T-helper 1 cell treated with Interleukin-12 subunit alpha and Interleukin-12 subunit beta and Interleukin-4 antibody, amounts not matched to agents 30 ng/mL and 1 ng/mL, for 36 hours (primary cell): ENCODE measurements at regions not wholly inside any gene's neighbourhood (a gene's known extent, or its start where the extent isn't known, plus 50 kb on each side); places are given as distances from the start of the nearest gene placed in this dataset.

ENCODE experiments used
- intact Hi-C: fragments of 100-400 bp; cut with micrococcal nuclease; formaldehyde crosslinking; loops from one replicate; pipeline ENCODE4 v1.15.1; 2024

DNA sequence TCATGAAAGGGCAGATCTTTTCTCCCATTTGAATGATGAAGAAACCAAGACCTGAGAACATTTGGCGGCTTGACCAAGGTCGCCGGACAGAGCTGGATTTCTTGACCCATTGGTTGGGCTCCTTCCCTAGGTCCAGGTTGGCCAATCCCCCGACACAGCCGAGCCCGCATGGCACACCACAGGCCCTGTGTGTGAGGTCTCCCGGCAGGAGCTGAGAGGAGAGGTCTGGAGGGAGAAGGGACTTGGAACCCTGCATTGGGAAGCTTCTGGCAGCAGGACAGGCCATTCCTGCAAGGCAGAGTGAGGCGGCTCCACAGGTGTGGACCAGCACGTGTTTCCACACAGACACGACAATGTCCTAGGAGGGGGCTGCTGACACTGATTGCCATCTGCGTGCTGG lies 98.6 kb upstream of the THY1 start:
- intact Hi-C loops: no loop called here

DNA sequence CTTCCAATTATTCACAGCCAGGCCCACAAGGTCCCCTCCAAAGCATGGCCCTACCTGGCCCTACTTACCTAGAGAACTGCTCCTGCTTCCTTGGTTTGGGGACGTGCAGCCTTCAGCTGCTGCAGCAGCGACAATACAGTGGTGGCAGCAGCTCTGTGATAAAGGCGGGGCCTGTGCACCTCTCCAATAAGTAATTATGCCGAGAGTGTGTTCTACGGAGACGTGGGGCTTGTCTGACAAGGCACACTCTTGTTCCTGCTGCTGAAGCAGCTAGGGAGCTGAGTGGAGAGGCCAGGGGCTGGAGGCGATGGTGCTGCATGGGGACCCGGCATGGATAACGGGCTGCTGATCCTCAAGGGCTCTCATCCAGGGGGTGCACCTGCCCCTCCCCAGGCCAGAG lies 98.0 kb upstream of the THY1 start:
- intact Hi-C loops: no loop called here

DNA sequence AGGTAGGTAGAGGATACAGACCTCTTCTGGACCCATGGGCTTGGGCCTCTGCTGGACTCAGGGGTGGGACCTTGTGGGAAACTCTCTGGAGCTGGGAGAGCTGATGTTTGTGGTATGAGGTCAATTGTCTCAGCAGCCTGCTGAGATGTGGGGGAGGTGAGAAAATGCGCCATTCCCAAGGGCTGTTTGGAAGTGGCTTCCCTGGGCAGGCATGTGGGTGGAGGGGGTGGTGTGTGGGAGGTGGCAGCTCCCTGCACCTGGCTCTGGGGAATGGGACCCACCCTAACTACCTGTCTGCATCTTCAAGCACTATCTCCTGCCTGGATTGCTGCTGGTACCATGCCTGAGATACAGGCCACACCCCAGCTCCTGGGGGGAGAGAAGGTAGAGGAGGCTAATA lies 97.4 kb upstream of the THY1 start:
- intact Hi-C loops: no loop called here

DNA sequence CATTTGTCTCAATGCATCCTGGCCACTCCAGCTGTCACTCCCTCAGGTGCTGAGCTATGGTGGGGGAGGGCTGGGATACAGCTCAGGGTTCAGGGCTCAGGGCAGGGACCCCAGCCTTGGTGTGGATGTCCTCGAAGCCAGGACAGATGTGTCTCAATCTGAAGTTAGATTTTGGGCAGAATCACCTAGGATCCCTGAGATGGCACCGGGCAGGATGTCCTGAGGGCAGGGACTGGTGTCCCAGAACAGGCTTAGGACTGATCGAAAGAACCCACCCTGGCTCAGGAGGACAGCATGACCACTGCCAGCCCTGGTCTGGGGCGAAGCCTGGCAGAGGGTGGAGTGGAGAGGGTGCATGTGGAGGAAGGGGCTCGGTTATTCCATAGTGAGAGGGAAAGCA lies 96.8 kb upstream of the THY1 start:
- intact Hi-C loops: no loop called here

DNA sequence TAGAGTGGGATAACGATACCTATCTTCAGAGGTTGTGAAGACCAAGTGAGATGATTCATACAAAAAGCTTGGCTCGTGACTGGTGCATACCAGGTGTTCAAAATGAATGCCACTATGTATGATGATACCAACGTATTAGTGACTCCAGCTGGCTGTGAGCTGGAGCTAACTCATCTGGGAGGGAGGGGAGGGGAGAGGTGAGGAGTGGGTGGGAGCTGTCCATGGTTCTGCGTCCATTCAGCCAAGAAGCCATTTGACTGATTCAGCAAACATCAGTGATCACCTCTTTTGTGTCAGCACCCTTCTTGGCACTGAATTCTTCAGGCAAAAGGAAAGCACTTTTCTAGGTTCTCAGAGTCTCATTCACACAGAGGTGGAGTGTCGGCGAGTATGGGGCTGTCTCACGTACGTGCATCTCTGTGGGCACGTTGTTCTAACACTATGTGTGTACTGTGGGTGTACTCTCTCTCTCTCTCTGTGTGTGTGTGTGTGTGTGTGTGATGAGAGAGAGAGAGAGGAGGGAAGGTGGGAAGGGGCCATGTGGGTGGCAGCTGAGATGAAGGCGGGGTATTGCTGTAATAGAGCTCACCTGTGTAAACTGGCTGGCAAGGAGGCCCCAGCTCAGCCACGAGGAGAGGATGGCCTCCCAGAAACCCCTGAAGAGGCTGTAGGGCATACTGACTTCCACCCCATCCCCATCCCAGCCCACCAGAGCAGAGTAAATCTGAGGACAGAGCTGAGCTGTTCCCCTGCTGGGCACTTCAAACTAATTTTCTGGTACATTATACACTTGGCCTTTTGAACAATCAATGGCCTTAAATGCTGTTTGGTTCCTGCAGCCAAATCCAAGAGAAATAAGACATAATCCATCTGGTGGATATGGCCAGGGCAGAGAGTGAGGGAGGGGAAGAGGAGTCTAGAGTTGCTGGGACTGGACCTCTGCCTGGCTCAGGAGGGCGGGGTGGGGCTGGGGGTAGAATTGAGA lies 96.1 kb upstream of the THY1 start:
- intact Hi-C loops: no loop called here

DNA sequence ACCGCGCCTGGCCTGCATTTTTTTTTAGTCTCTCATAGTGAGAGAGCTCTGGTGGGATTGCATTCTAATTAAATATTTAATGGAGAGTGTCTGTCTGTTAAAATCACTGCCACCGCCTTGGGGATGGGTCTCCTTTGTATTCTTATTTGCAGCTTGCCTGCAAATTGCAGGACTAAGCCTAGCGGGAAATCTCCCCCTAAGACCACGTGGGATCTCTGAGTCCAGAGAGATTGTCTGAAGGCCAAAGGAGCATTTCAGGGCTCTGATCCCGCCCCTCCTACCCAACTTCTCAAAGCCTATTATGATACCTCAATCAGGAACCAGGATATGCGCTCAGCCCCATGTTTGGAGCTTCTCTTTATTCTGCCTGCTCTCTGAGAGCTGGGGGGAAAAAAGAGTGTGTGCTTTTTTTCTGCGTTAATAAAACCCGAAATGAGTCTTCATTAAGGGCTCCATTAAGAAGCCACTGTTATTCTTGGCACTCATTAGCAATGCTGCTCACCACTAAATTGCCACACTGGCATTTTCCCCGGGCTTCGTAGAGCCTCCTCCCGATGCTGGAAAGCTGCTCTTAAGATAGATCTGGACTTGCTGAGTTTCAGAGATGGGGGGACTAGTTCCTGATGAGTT lies 92.9 kb upstream of the THY1 start:
- intact Hi-C loops: no loop called here

DNA sequence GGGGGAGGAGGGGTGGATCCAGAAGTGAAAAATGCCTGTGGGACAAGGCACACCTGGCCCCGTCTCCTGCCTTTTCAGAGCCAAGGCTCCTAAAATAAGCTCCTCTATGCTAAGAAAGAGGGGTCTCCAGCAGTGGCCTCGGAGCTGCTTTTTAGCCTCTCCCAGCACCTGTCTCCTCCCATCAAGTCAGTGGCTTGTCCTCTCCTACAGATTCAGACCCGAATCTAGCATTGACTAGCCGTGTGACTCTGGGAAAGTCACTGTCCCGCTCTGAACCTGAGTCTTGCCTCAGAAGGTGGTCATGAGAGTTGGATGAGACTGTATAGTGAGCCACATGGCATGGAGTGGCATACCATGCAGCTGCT lies 90.8 kb upstream of the THY1 start:
- intact Hi-C loops: no loop called here

DNA sequence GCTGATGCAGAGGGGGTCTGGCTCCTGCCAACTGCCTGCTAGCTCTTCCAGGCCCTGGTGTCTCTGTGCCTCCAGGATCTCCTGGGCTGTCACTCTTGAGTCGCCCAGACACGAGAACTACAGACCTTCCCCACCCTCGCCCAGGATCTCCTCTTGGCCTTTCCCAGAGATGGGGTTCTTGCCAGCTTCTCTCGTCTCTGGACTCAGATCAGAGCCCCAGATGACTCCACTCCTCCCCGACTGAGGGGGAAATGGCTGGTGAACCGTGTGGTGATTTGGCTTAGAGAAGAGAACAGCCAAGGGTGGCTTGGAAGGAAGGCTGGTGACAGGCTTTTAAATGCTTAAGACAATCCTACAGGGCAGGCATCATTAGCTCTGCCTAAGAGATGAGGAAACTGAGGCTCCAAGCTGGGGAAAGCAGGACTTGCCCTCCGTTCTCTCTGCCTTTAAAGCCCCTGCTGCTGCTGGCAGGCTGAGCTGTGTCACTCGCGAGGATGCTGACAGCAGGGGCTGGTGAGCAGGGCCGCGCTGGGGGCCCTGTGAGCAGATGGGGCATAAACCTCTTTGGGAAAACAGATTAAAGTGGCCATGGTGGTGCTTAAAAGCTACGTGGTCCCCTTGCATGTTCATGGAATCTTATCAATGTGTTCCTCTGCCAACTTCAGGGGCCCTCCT lies 90.3 kb upstream of the THY1 start:
- intact Hi-C loops: no loop called here

DNA sequence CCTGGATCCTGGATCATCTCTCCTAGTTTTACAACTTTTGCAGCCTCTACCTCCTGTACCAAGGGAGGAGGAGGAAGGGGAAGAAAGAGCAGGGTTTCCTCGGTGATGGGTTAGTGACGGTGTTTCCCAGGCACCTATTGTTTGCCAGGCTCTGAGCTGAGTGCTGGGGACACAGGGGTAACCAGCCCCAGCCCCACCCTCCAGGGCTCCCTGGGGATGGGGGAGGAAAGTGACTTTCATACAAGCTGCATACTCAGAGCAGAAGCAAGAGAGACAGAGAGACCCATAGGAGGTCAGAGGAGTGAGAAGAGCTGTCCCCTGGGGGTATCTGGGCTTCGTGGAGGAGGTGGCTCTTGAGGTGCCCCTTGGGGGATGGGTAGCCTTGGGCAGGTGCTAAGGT lies 89.4 kb upstream of the THY1 start:
- intact Hi-C loops: no loop called here

DNA sequence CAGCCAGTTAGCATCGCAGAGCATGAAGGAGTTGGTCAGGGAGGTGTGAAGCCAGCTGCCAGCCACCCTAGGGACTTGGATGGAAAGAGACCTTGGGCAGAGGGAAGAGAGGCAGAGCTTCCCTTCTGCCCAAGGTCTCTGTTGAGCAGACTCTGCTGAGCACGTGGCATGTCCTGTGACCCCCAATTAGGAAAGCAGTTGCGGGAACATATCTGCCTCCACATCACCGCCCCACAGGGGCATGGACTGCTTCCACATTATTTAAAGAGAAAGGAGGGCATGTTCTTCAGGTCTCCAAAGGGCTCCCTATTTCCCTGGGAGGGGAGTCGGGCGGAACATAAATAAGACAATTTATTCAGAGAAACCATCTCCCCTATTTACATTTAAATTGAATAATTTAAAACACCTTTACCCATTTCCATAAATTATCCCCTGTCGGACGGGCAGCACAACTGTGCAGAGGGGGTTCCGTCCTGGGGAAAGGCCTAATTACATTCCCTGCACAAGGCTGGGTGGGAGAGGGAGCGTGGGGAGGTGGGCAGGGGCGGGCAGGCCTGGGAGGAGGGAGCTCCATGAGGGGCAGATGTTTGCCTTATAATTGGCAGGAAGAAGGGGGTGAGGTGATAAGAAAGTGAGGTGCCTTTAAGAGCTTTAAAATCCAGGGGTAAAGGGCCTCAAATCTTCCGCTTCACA lies 88.8 kb upstream of the THY1 start:
- intact Hi-C loops: no loop called here

DNA sequence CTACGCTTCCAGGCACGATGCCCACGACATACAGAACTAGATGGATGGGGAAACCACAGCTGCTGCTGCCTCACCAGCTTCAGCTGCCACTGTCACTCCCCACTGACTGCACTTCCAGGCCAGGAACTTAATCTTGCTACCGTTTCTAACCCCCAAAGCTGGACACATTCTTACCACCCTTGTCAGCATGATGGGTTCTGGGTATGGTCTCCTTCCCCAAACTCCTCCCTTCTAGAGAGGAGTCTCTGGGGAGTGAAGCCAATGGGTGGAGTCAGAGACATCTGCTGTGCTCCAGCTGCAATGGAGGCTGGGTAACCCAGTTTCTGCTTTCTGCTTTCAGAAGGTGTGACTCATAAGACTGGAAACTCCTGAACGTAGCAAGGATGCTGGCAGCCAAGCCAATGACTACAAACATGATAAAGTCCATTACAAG lies 87.0 kb upstream of the THY1 start:
- intact Hi-C loops: no loop called here

DNA sequence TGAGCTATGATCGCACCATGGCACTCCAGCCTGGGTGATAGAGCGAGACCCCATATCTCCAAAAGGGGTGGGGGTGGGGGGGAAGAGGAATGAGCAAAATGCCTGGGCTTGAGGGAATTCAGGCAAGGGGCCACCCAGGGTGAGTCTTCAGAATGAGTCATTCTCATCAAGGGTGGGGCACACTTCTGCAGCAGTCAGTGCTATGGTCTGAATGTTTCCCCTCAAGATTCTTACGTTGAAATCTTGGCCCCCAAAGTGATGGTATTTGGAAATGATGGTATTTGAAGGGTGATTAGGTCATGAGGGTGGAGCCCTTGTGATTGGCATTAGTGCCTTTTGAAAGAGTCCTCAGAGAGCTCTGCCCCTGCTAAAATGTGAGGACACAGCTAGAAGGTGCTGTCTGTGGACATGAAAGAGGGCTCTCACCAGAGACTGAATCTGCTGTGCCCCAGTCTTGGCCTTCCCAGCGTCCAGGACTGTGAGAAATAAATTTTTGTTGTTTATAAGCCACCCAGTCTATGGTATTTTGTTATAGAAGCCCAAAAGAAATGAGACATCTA lies 86.4 kb upstream of the THY1 start:
- intact Hi-C loops: no loop called here

DNA sequence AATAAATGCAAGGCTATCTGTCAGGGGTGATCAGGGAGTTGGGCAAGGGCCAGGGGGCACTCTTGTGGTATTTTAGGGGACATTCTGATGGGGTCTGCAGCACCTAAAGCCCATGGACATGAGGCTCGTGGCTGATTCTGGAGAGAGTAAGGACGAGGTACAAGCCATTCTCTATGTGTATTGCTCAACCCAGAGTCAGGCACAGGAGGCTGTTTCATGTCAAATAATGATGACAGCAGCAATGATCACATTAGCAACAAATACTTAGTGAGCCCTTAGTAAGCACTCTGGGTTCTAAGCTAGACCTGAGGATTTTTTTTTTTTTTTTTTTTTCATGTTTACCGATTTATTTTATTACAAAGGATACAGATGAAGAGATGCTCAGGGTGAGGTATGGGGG lies 83.5 kb upstream of the THY1 start:
- intact Hi-C loops: no loop called here

DNA sequence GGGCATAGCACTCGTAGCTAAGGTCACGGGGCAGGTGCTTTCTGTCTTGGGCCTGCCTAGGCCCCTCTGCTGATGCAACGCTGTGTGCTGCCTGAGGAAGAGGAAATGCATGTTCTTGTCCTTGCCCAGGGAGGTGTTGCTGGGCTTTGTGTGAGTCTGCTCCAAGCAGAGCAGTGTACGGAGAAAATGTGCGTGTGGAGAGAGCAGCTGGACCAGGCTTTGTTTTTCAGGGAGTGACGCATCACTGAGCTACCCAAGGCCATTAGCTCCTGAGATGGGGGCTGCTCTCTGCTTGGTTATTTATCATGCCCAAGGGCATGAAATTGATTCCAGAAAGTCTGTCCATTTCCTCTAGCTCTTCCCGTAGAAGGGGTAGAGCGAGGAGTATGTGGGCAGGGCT lies 82.9 kb upstream of the THY1 start:
- intact Hi-C loops: no loop called here

DNA sequence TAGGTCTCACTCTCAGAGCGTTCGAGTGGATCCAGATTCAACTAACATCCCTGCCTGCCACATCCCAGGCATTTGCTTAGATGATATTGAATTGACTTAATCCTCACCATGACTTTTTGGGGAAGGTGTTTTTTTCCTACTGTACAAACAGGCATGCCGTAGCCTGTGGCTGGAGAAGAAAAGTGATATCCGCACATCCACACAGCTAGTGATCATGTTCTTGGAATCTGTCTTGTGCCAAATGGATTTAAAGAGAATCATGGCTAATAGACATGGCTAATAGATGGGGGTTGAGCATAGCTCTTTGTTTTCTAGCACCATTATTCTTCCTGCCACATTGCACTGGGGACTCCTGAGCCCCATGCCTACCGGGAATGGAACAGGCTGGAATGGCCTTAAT lies 82.1 kb upstream of the THY1 start:
- intact Hi-C loops: no loop called here

DNA sequence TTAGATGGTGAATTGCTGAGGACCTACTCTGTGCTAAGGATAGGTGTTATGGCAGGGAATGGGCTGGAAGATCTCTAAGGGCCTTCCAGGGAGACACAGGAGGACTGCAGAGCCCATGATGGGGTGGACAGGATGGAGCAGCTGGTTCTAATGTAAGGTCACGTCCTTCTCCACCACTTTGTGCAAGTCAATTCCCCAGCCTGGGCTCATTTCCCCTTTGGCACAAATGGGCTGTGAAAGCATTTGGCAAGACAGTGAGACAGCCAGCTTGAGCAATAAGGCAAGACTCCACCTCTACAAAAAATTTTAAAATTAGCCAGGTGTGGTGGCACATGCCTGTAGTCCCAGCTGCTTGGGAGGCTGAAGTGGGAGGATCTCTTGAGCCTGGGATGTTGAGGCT lies 81.4 kb upstream of the THY1 start:
- intact Hi-C loops: no loop called here

DNA sequence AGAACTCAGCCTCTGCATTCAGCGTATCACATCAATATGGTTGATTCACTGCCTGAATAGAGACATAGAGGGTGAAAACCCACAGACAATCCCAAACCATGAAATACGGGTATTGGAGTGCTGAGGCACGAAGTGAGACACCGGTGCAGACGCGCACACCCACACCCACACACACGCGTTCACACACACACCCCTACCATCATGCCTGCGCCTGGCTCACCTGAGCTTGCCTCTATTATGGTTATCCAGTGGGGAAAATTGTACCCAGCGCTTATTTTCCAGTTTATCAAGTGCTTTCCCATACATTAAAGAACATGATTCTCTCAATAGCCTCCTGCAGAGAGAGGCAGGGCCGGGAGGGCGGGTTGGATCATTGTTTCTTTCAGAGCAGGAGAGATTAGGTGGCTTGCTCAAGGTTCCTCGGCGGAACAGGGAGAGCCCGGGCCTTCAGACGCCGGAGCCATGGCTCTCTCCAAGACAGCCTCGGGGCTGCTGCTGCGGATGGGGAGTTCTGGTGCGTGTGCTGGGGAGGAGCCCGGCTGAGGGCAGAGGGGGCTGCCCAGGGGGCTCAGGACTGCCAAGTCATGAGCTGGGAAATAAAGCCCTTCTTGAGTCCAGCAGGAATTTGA lies 78.9 kb upstream of the THY1 start:
- intact Hi-C loops: no loop called here

DNA sequence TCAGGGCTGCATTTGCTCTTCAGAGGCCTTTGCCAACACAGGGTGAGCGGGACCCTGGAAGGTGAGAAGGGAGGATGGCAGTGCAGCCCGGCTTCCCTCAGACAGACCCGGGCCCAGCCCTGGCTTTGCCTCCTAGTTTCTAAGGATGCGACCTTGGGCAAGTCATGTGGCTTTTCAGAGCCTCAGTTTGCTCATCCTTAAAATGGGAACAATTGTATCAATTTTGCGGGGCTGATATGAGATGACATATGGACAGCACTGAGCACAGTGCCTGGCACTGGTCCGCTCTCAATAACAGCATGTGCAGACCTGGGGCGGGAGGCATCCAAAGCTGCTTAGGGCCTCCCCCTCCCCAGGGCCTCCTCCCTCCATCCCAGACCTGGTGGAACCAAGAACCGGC lies 74.7 kb upstream of the THY1 start:
- intact Hi-C loops: no loop called here

DNA sequence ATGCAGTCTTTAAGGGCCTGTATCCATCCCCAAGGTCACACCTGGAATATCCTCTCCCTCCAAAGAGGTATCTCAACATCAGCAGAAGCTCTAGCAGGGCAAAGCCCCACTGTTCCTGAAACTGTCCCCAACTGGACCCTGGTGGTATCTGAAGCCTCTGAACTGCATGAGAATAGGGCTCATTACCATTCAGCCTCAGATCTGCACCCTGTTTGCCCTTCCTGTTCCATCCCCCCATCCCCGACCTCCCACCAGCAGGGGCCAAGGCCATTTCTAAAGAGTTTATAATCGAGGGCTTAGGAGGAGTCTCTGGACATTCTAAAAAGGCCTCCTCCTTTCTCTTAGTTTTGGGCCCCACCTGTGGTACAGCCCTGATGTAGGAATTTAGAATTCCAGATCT lies 74.0 kb upstream of the THY1 start:
- intact Hi-C loops: no loop called here

DNA sequence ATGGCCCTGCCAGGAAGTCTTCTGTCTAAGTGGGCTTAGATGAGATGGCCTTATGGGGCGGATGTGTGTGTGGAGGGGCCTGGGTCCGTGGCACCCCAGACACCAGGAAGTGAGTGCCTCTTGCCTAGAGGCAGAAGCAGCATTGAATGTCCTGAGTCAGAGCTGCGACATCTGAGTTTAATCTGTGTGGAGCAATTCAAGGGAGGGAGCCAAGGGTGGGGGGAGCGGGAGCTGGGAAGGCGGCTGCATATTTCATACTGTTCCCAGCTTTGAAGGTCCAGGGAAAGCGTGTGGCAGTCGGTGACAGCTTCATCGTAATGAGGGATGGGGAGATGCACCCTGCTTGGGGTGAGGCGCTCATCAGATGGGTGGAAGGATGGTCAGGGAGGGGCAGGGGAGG lies 73.5 kb upstream of the THY1 start:
- intact Hi-C loops: no loop called here

DNA sequence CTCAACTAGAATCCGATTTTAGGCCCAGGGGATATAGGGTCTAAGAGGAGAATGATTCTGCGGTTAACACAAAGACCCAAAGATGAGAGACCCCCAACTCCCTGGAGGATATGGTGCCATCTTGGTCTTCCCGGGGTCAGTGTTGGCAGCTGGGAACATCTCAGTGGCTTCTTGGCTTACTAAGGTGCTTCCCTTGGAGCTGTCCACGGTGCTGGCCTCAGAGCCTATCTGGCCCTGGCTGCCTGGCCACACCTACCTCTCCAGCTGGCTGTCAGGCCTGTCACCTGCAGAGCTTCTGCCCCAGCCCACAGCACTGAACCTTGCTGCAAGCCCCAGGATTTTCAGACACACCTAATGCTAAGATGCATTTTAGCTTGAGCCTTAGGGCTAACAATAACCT lies 70.7 kb upstream of the THY1 start:
- intact Hi-C loops: no loop called here
